Natural killer cell (primary cell): ENCODE measurements at regions not wholly inside any gene's neighbourhood (a gene's known extent, or its start where the extent isn't known, plus 50 kb on each side); places are given as distances from the start of the nearest gene placed in this dataset.

Source experiments
- ATAC-seq, 3 donors: fragments of 150-1000 bp in 2 of 3; fragments of 200-7000 bp in 1 of 3; cut with Tn5 transposase; 1 replicate in 1 of 3; 2 replicates in 2 of 3; pipeline ENCODE4 v1.10.0; 2021; ENCODE audit warnings: mild to moderate bottlenecking in 2 of 3, moderate library complexity in 2 of 3
- DNase-seq, 2 donors: peaks; one replicate each; pipeline versions ENCODE4 v3.0.0 to v3.0.0-alpha.2; 2013 to 2021; ENCODE audit warnings: mixed read lengths in 1 of 2
- H3K27ac ChIP-seq: one replicate; pipeline ENCODE4 v1.5.1; 2013; ENCODE audit warnings: mild to moderate bottlenecking, low read length
- H3K27me3 ChIP-seq: one replicate; pipeline ENCODE4 v1.6.1; 2013; ENCODE audit warnings: low read length; ENCODE audit not compliant: control insufficient read depth, insufficient read depth
- H3K36me3 ChIP-seq: one replicate; pipeline ENCODE4 v1.6.1; 2013; ENCODE audit warnings: low read length; ENCODE audit not compliant: control insufficient read depth, insufficient read depth
- H3K4me1 ChIP-seq: one replicate; pipeline ENCODE4 v1.6.1; 2013; ENCODE audit warnings: low read length; ENCODE audit not compliant: control insufficient read depth, insufficient read depth
- H3K4me3 ChIP-seq: one replicate; pipeline ENCODE4 v1.5.1; 2013; ENCODE audit warnings: low read length
- H3K9me3 ChIP-seq: one replicate; pipeline ENCODE4 v1.6.1; 2013; ENCODE audit warnings: low read length; ENCODE audit not compliant: control insufficient read depth, insufficient read depth
- H3K27ac Mint-ChIP-seq, 2 donors: one replicate each; pipeline ENCODE4 v1.8.0; 2022; ENCODE audit warnings: mild to moderate bottlenecking in 2 of 2, mixed read lengths in 2 of 2, moderate library complexity in 1 of 2
- H3K27me3 Mint-ChIP-seq, 2 donors: one replicate each; pipeline ENCODE4 v1.8.0; 2022; ENCODE audit warnings: low read depth in 2 of 2, mixed read lengths in 2 of 2
- H3K36me3 Mint-ChIP-seq: one replicate; pipeline ENCODE4 v1.8.0; 2022; ENCODE audit warnings: mixed read lengths
- H3K4me1 Mint-ChIP-seq, 2 donors: one replicate each; pipeline ENCODE4 v1.8.0; 2022; ENCODE audit warnings: mixed read lengths in 2 of 2
- H3K4me3 Mint-ChIP-seq: one replicate; pipeline ENCODE4 v1.8.0; 2022; ENCODE audit warnings: mild to moderate bottlenecking, moderate library complexity, mixed read lengths
- H3K9me3 Mint-ChIP-seq, 2 donors: one replicate each; pipeline ENCODE4 v1.8.0; 2022; ENCODE audit warnings: mixed read lengths in 2 of 2
- WGBS: methylation state at CpG from one replicate; pipeline ENCODE4 v1.1.7; 2013; ENCODE audit warnings: missing lambda C conversion rate; ENCODE audit not compliant: insufficient coverage; 5-methylcytosine and 5-hydroxymethylcytosine counted together
- intact Hi-C: fragments of 100-400 bp; cut with micrococcal nuclease; formaldehyde crosslinking; loops from one replicate; pipeline ENCODE4 v1.14.2; 2022
- TF ChIP-seq, protein P1 (sequence below): fragments of 200-600 bp; IDR thresholded peaks from one replicate; pipeline ENCODE4 v1.8.0; 2022; ENCODE audit warnings: antibody characterized with exemption

DNA sequence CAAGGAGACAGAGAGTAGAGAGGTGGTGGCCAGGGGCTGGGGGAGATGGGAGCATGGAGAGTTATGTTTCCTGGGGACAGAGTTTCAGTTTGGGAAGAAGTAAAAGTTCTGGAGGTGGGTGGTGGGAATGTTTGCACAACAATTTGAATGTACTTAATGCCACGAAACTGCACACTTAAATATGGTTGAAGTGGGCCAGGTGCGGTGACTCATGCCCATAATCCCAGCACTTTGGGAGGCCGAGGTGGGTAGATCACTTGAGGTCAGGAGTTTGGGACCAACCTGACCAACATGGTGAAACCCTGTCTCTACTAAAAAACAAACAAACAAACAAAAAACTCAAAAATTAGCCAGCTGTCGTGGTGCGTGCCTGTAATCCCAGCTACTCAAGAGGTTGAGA is 137.2 kb downstream of the PFKFB3 start:
- ATAC-seq (no peak), DNase-seq (no peak)
- intact Hi-C loops, result no loop called here
- Mint-ChIP-seq H3K27ac (no peak overlapping the region), H3K9me3 (no peaks in the 10 kb centered on the region), H3K36me3 (no peaks in the 10 kb centered on the region), H3K4me1 (no peaks in the 10 kb centered on the region), H3K4me3 (no peak overlapping the region), H3K27me3 (peaks cover 0 to 2% of the 10 kb centered on the region in 2 donors)
- Histone ChIP-seq H3K9me3 (no peaks in the 10 kb centered on the region), H3K4me1 (no peaks in the 10 kb centered on the region), H3K27ac (no peak overlapping the region), H3K27me3 (no peaks in the 10 kb centered on the region), H3K4me3 (no peak overlapping the region), H3K36me3 (no peaks in the 10 kb centered on the region)
- WGBS, result 98% methylated on average over 5 of the region's 5 CpGs
- TF ChIP-seq, protein P1, sequence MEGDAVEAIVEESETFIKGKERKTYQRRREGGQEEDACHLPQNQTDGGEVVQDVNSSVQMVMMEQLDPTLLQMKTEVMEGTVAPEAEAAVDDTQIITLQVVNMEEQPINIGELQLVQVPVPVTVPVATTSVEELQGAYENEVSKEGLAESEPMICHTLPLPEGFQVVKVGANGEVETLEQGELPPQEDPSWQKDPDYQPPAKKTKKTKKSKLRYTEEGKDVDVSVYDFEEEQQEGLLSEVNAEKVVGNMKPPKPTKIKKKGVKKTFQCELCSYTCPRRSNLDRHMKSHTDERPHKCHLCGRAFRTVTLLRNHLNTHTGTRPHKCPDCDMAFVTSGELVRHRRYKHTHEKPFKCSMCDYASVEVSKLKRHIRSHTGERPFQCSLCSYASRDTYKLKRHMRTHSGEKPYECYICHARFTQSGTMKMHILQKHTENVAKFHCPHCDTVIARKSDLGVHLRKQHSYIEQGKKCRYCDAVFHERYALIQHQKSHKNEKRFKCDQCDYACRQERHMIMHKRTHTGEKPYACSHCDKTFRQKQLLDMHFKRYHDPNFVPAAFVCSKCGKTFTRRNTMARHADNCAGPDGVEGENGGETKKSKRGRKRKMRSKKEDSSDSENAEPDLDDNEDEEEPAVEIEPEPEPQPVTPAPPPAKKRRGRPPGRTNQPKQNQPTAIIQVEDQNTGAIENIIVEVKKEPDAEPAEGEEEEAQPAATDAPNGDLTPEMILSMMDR, result no peak

DNA sequence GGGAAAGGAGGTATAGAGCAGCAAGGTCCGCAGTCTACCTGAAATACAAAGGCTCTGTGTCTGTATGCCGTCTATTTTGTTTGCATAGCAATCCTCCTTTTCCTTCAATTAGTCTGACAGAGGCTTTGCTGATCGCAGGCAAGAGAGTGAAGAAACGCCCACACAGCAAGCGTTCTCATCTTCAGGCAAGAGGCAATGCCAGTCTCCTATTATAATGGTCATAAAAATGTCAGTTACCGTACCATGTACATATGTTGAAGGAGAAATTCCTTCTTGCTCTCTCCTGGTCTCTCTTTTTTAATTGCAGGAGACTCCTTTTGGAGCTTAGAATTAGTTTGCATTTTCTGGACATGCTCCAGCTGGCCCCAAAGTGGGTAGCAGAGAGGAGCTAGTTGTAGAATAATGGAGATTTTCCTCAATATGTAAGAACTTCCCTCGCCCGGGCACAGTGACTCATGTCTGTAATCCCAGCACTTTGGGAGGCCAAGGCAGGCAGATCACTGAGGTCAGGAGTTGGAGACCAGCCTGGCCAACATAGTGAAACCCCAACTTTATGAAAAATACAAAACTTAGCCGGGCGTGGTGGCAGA is 139.5 kb downstream of the PFKFB3 start:
- H3K4me1 ChIP-seq, result peaks cover 8% of the 10 kb centered on the region
- Mint-ChIP-seq H3K27me3 (peaks cover 0 to 2% of the 10 kb centered on the region in 2 donors), H3K4me1 (peaks cover 9 to 15% of the 10 kb centered on the region in 2 donors), H3K4me3 (no peak overlapping the region), H3K9me3 (peaks cover 0 to 3% of the 10 kb centered on the region in 2 donors), H3K27ac (no peak overlapping the region), H3K36me3 (no peaks in the 10 kb centered on the region)
- H3K36me3 ChIP-seq, result no peaks in the 10 kb centered on the region
- WGBS, result 84% methylated on average over 10 of the region's 10 CpGs
- H3K4me3 ChIP-seq, result no peak overlapping the region
- intact Hi-C loops, result no loop called here
- no peaks in the 10 kb centered on the region for H3K27me3 ChIP-seq
- ATAC-seq, result no peak
- no peak overlapping the region for H3K27ac ChIP-seq
- DNase-seq, result no peak
- no peaks in the 10 kb centered on the region for H3K9me3 ChIP-seq
- TF ChIP-seq, protein P1, result no peak

DNA sequence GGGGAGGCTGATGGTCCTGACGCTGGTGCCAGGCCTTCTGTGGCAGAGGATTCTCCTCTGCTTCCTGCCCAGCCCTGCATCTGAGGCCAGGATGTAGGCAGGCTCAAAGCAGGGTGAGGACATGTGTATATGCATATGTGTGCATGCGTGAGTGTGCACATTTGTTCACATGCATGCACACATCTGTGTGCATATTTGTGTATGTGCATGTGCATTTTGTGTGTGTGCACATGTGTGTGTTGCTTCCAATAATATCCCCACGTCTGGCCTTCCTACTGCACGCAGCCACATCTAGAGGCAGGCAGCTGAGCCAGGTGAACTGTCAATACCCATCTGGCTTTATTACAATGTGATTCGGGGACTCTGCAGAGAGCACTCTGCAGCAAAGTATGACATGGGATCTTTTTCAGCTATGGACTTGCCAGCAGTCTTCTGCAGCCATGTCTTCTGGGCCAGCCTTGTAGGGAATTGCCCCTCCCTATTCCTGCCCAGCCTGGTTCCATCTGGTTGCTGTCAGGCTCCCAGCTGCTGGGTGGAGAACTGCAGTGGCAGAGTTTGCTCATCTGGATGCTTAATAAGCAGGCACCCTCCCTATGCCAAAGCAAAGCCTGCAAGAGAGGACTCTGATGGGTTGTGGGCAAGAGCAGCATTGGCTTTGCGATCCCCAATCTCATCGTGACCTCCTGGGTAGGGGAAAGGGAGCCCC is 140.7 kb downstream of the PFKFB3 start:
- no peak overlapping the region for H3K4me3 Mint-ChIP-seq
- H3K27me3 Mint-ChIP-seq, result peaks cover 0 to 2% of the 10 kb centered on the region in 2 donors
- intact Hi-C loops, result no loop called here
- TF ChIP-seq, protein P1, result no peak
- Histone ChIP-seq H3K4me3 (no peak overlapping the region), H3K27me3 (no peaks in the 10 kb centered on the region), H3K36me3 (no peaks in the 10 kb centered on the region), H3K4me1 (peaks cover 21% of the 10 kb centered on the region), H3K27ac (no peak overlapping the region), H3K9me3 (no peaks in the 10 kb centered on the region)
- ATAC-seq (no peak), DNase-seq (no peak)
- H3K9me3 Mint-ChIP-seq, result peaks cover 0 to 3% of the 10 kb centered on the region in 2 donors
- no peak overlapping the region for H3K27ac Mint-ChIP-seq
- H3K4me1 Mint-ChIP-seq, result peaks cover 22 to 28% of the 10 kb centered on the region in 2 donors
- 97% methylated on average over 7 of the region's 7 CpGs for WGBS
- no peaks in the 10 kb centered on the region for H3K36me3 Mint-ChIP-seq
